ENCODE measurements at regions not wholly inside any gene's neighbourhood (a gene's known extent, or its start where the extent isn't known, plus 50 kb on each side); places are given as distances from the start of the nearest gene placed in this dataset.

DNA sequence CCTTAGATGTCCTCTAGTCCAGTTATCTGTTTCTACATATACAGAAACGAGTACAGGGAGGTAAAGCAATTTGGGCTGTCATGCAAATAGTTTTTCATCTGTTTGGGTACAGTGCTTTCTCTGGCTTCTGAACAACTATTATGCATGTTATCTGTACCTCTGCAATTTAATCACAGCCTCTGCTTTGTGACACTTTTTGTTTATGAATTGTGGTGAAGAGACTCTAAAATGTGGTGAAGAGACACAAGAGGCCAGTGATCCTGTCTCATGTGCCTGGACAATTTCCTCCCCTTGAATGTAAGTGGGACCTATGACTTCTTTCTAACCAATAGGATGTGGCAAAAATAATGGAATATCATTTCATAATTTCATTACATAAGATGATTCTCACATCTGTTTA is 130.3 kb upstream of the ARHGAP42 start:
- TF ChIP-seq CTCF (conservative IDR thresholded peaks at IDR 0.05; ENCODE audit: low read length) (no peak), EZH2phosphoT487 (IDR thresholded peaks at IDR 0.05; ENCODE audit: borderline replicate concordance) (no peak)
